Astrocyte (in vitro differentiated cells and primary cell): ENCODE measurements at regions not wholly inside any gene's neighbourhood (a gene's known extent, or its start where the extent isn't known, plus 50 kb on each side); places are given as distances from the start of the nearest gene placed in this dataset.
A peak's percentile ranks its signal among the peaks of the same experiment; 100 is the strongest.

Experiments used
- DNase-seq: peaks from one replicate; pipeline ENCODE4 v3.0.0-alpha.2; 2010; ENCODE audit warnings: low read depth
- FAIRE-seq: peaks from 2 replicates; lab custom pipeline; 2011; peaks lifted over from hg19 to GRCh38; lab: Jason Lieb, UNC
- H2AFZ ChIP-seq: 2 replicates; pipeline ENCODE4 v1.6.0; 2012; ENCODE audit warnings: low read depth, low read length, inconsistent platforms
- H3K27ac ChIP-seq: 2 replicates; pipeline ENCODE4 v1.5.1; 2011; ENCODE audit warnings: low read depth, low read length, inconsistent platforms
- H3K27me3 ChIP-seq: 2 replicates; pipeline ENCODE4 v1.6.0; 2011; ENCODE audit warnings: low read length, inconsistent platforms; ENCODE audit not compliant: insufficient read depth
- H3K36me3 ChIP-seq: 2 replicates; pipeline ENCODE4 v1.5.1; 2011; ENCODE audit warnings: low read length, inconsistent platforms; ENCODE audit not compliant: insufficient read depth
- H3K4me1 ChIP-seq: 2 replicates; pipeline ENCODE4 v1.5.1; 2011; ENCODE audit warnings: low read length, inconsistent platforms; ENCODE audit not compliant: insufficient read depth
- H3K4me2 ChIP-seq: 2 replicates; pipeline ENCODE4 v1.6.0; 2012; ENCODE audit warnings: low read length, inconsistent platforms
- H3K4me3 ChIP-seq: 2 replicates; pipeline ENCODE4 v1.5.1; 2011; ENCODE audit warnings: low read depth, mild to moderate bottlenecking, low read length, inconsistent platforms; ENCODE audit not compliant: insufficient read depth
- H3K79me2 ChIP-seq: 2 replicates; pipeline ENCODE4 v1.6.0; 2012; ENCODE audit warnings: mild to moderate bottlenecking, low read length, inconsistent platforms; ENCODE audit not compliant: insufficient read depth
- H3K9ac ChIP-seq: 2 replicates; pipeline ENCODE4 v1.6.0; 2012; ENCODE audit warnings: mild to moderate bottlenecking, low read length, inconsistent platforms
- H3K9me3 ChIP-seq: 2 replicates; pipeline ENCODE4 v1.5.1; 2012; ENCODE audit warnings: low read depth, mild to moderate bottlenecking, low read length, inconsistent platforms; ENCODE audit not compliant: insufficient read depth
- H4K20me1 ChIP-seq: 2 replicates; pipeline ENCODE4 v1.6.0; 2012; ENCODE audit warnings: low read length, inconsistent platforms; ENCODE audit not compliant: insufficient read depth
- H3K27ac Mint-ChIP-seq: one replicate; pipeline ENCODE4 v1.8.0; 2021; ENCODE audit warnings: mild to moderate bottlenecking, mixed read lengths; ENCODE audit not compliant: unreplicated experiment
- H3K27me3 Mint-ChIP-seq: one replicate; pipeline ENCODE4 v1.8.0; 2021; ENCODE audit warnings: low read depth, mixed read lengths; ENCODE audit not compliant: unreplicated experiment
- H3K36me3 Mint-ChIP-seq: one replicate; pipeline ENCODE4 v1.8.0; 2021; ENCODE audit warnings: low read depth, mixed read lengths; ENCODE audit not compliant: unreplicated experiment
- H3K4me1 Mint-ChIP-seq: one replicate; pipeline ENCODE4 v1.8.0; 2021; ENCODE audit warnings: low read depth, mixed read lengths; ENCODE audit not compliant: unreplicated experiment
- H3K4me3 Mint-ChIP-seq: one replicate; pipeline ENCODE4 v1.8.0; 2021; ENCODE audit warnings: mild to moderate bottlenecking, moderate library complexity, mixed read lengths; ENCODE audit not compliant: unreplicated experiment
- H3K9me3 Mint-ChIP-seq: one replicate; pipeline ENCODE4 v1.8.0; 2021; ENCODE audit warnings: mild to moderate bottlenecking, mixed read lengths; ENCODE audit not compliant: unreplicated experiment
- EZH2 ChIP-seq: IDR thresholded peaks from 2 replicates; pipeline ENCODE4 v1.6.1; 2012; ENCODE audit warnings: mild to moderate bottlenecking, low read length, inconsistent platforms; ENCODE audit not compliant: insufficient read depth
- TF ChIP-seq, protein P1 (sequence below): IDR thresholded peaks from 2 replicates; pipeline ENCODE4 v1.5.1; 2011; ENCODE audit warnings: low read depth, mild to moderate bottlenecking, inconsistent platforms, low read length, moderate library complexity; ENCODE audit not compliant: insufficient read depth

DNA sequence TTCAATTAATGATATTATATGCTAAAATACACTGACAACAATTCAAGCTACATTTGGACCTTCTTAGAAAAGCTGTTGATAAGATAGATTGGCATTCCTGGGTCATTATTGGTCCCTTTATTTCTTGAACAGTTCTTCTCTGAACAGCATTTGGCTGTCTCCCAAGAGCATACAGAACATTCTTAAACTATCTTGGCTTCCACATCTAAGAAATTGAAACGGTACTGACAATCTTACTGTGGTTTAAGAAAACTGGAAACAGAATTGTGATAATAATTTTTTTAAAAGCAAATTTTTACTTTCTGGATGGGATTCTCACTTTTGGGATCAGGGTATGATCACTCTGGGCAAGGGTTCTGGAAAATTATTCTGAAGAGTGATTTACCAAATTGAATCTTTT, 161.7 kb upstream of the ZNF385D start:
- no peaks in the 10 kb centered on the region for H3K27me3 Mint-ChIP-seq
- peaks cover 9% of the 10 kb centered on the region for H3K4me1 Mint-ChIP-seq
- no peak overlapping the region for H3K9ac ChIP-seq
- H3K4me3 Mint-ChIP-seq = no peak overlapping the region
- FAIRE-seq = no peak
- peaks cover 8% of the 10 kb centered on the region for H3K4me1 ChIP-seq
- H3K9me3 Mint-ChIP-seq = no peaks in the 10 kb centered on the region
- peak; percentile 54 for DNase-seq
- no peak overlapping the region for H2AFZ ChIP-seq
- H3K27ac ChIP-seq = no peak overlapping the region
- no peaks in the 10 kb centered on the region for H4K20me1 ChIP-seq
- no peaks in the 10 kb centered on the region for H3K79me2 ChIP-seq
- TF ChIP-seq EZH2 = no peak
- TF ChIP-seq, protein P1, sequence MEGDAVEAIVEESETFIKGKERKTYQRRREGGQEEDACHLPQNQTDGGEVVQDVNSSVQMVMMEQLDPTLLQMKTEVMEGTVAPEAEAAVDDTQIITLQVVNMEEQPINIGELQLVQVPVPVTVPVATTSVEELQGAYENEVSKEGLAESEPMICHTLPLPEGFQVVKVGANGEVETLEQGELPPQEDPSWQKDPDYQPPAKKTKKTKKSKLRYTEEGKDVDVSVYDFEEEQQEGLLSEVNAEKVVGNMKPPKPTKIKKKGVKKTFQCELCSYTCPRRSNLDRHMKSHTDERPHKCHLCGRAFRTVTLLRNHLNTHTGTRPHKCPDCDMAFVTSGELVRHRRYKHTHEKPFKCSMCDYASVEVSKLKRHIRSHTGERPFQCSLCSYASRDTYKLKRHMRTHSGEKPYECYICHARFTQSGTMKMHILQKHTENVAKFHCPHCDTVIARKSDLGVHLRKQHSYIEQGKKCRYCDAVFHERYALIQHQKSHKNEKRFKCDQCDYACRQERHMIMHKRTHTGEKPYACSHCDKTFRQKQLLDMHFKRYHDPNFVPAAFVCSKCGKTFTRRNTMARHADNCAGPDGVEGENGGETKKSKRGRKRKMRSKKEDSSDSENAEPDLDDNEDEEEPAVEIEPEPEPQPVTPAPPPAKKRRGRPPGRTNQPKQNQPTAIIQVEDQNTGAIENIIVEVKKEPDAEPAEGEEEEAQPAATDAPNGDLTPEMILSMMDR = no peak
- H3K27ac Mint-ChIP-seq = no peak overlapping the region
- no peaks in the 10 kb centered on the region for H3K36me3 ChIP-seq
- no peaks in the 10 kb centered on the region for H3K27me3 ChIP-seq
- no peaks in the 10 kb centered on the region for H3K9me3 ChIP-seq
- no peak overlapping the region for H3K4me3 ChIP-seq
- peak overlapping the region; percentile 3 for H3K4me2 ChIP-seq
- no peaks in the 10 kb centered on the region for H3K36me3 Mint-ChIP-seq

DNA sequence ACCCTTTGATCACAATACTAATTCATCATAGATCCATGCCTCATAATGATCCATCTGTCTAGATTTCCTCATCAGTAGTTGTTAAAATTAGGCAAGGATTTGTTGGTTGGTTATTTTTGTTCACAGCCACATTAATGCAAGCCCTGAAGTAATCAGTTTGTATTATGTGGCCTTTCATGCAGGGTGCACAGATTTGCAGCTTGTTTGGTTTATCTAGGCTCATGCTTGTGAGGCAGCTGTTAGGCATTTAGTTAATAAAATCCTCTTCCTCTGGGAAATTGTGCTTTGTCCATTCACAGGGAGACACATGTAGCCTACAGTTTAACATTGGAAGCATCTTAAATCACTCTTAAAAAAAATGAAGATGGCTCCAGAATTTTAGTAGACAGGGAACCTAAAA, 162.8 kb upstream of the ZNF385D start:
- peak; percentile 65 for DNase-seq
- H3K36me3 Mint-ChIP-seq = no peaks in the 10 kb centered on the region

DNA sequence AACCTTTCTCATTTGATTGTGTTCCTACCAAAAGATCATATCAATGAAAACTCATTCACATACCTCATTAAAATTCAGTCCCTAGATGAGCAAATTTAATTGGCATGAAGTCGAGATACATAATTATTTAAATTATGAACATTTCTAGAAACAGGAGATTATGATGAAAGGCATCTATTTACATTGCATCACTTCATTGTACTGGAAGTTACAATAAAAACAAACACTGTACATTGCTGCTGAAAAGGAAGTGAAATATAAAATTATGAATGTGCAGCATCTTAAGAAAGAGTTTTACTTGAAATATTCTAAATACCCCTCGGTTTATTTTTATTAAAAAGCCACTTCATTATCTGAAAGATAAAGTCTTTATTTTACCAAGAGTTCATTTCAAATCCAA, 163.4 kb upstream of the ZNF385D start:
- H3K9ac ChIP-seq = no peak overlapping the region
- TF ChIP-seq EZH2 = no peak
- no peaks in the 10 kb centered on the region for H3K9me3 Mint-ChIP-seq
- H3K27me3 ChIP-seq = no peaks in the 10 kb centered on the region
- H3K36me3 Mint-ChIP-seq = no peaks in the 10 kb centered on the region
- no peak overlapping the region for H2AFZ ChIP-seq
- no peaks in the 10 kb centered on the region for H3K36me3 ChIP-seq
- H3K4me1 Mint-ChIP-seq = peaks cover 20% of the 10 kb centered on the region
- H3K27me3 Mint-ChIP-seq = no peaks in the 10 kb centered on the region
- no peak overlapping the region for H3K4me3 ChIP-seq
- no peak overlapping the region for H3K4me3 Mint-ChIP-seq
- peak; percentile 10 for DNase-seq
- peaks cover 12% of the 10 kb centered on the region for H3K4me1 ChIP-seq
- H3K4me2 ChIP-seq = no peak overlapping the region
- H3K27ac Mint-ChIP-seq = no peak overlapping the region
- FAIRE-seq = no peak
- no peak overlapping the region for H3K27ac ChIP-seq
- H3K79me2 ChIP-seq = no peaks in the 10 kb centered on the region
- no peaks in the 10 kb centered on the region for H3K9me3 ChIP-seq
- H4K20me1 ChIP-seq = no peaks in the 10 kb centered on the region

More for the DNA sequence above, 162.8 kb upstream of the ZNF385D start:
- Mint-ChIP-seq H3K9me3 (no peaks in the 10 kb centered on the region), H3K27ac (no peak overlapping the region), H3K4me1 (peaks cover 13% of the 10 kb centered on the region), H3K27me3 (no peaks in the 10 kb centered on the region), H3K4me3 (no peak overlapping the region)
- Histone ChIP-seq H3K9ac (no peak overlapping the region), H3K4me3 (no peak overlapping the region), H3K4me2 (peak overlapping the region; percentile 9), H3K36me3 (no peaks in the 10 kb centered on the region), H3K27me3 (no peaks in the 10 kb centered on the region), H3K9me3 (no peaks in the 10 kb centered on the region), H2AFZ (no peak overlapping the region), H3K27ac (no peak overlapping the region), H3K79me2 (no peaks in the 10 kb centered on the region), H4K20me1 (no peaks in the 10 kb centered on the region), H3K4me1 (peaks cover 8% of the 10 kb centered on the region)
- TF ChIP-seq EZH2 = no peak
- TF ChIP-seq, protein P1 = no peak
- no peak for FAIRE-seq
